SU-DHL-6 (cell line): ENCODE measurements at regions not wholly inside any gene's neighbourhood (a gene's known extent, or its start where the extent isn't known, plus 50 kb on each side); places are given as distances from the start of the nearest gene placed in this dataset.

Source experiments
- H2AFZ ChIP-seq: fragments of 200-600 bp; sonication (generic); 2 replicates; pipeline ENCODE4 v1.6.1; 2014; ENCODE audit warnings: low read depth, mild to moderate bottlenecking, moderate library complexity, mixed read lengths, antibody characterized with exemption, low read length; ENCODE audit not compliant: severe bottlenecking
- H3F3A ChIP-seq: fragments of 200-600 bp; shearing (Covaris generic); 2 replicates; pipeline ENCODE4 v1.6.0; 2016; ENCODE audit warnings: antibody characterized with exemption, mild to moderate bottlenecking; ENCODE audit not compliant: insufficient read depth
- H3K27ac ChIP-seq: fragments of 200-600 bp; sonication (generic); 2 replicates; pipeline ENCODE4 v1.5.1; 2016; ENCODE audit warnings: low read depth, mild to moderate bottlenecking, low read length, moderate library complexity, mixed read lengths
- H3K27me3 ChIP-seq: fragments of 200-600 bp; sonication (generic), shearing (Covaris generic); 2 replicates; pipeline ENCODE4 v1.6.0; 2014; ENCODE audit warnings: mild to moderate bottlenecking, low read length
- H3K36me3 ChIP-seq: fragments of 200-600 bp; sonication (generic); 2 replicates; pipeline ENCODE4 v1.6.1; 2014; ENCODE audit warnings: mild to moderate bottlenecking, low read length, mixed read lengths
- H3K4me2 ChIP-seq: fragments of 300-600, 200-600 bp; shearing (Covaris generic), sonication (generic); 2 replicates; pipeline ENCODE4 v1.6.0; 2014; ENCODE audit warnings: low read length, low read depth, mild to moderate bottlenecking; ENCODE audit not compliant: poor library complexity, severe bottlenecking
- H3K4me3 ChIP-seq: fragments of 200-600 bp; sonication (generic); 2 replicates; pipeline ENCODE4 v1.5.1; 2014; ENCODE audit warnings: antibody characterized with exemption, low read length, mild to moderate bottlenecking, mixed read lengths; ENCODE audit not compliant: insufficient read depth, poor library complexity, severe bottlenecking
- H3K79me2 ChIP-seq: fragments of 200-600 bp; sonication (generic); 2 replicates; pipeline ENCODE4 v1.6.1; 2014; ENCODE audit warnings: mild to moderate bottlenecking, low read length, moderate library complexity; ENCODE audit not compliant: insufficient read depth
- H3K9ac ChIP-seq: fragments of 200-600 bp; sonication (generic); 2 replicates; pipeline ENCODE4 v1.7.0; 2014; ENCODE audit warnings: mild to moderate bottlenecking, low read length
- H3K9me2 ChIP-seq: fragments of 200-600 bp; sonication (generic); replicated peaks from 2 replicates; pipeline ENCODE4 v1.6.1; 2014; ENCODE audit warnings: low read length; ENCODE audit not compliant: insufficient read depth
- H3K9me3 ChIP-seq: fragments of 200-600 bp; sonication (generic); 2 replicates; pipeline ENCODE4 v1.6.1; 2014; ENCODE audit warnings: low read length, mixed read lengths; ENCODE audit not compliant: insufficient read depth
- H4K20me1 ChIP-seq: fragments of 200-600 bp; sonication (generic); 2 replicates; pipeline ENCODE4 v1.6.1; 2014; ENCODE audit warnings: low read depth, mild to moderate bottlenecking, antibody characterized with exemption, low read length, moderate library complexity, mixed read lengths
- CTCF ChIP-seq: fragments of 200-600 bp; sonication (generic); IDR thresholded peaks from one replicate; pipeline ENCODE4 v1.5.1; 2017; ENCODE audit warnings: antibody characterized with exemption, mild to moderate bottlenecking, low read length, moderate library complexity; ENCODE audit not compliant: insufficient read depth, poor library complexity, severe bottlenecking
- EZH2phosphoT487 ChIP-seq: fragments of 200-600 bp; sonication (generic), shearing (Covaris generic); conservative IDR thresholded peaks from 2 replicates; pipeline ENCODE4 v1.6.1; 2018; ENCODE audit warnings: mild to moderate bottlenecking, antibody characterized with exemption, low read length, moderate library complexity, mixed read lengths

DNA sequence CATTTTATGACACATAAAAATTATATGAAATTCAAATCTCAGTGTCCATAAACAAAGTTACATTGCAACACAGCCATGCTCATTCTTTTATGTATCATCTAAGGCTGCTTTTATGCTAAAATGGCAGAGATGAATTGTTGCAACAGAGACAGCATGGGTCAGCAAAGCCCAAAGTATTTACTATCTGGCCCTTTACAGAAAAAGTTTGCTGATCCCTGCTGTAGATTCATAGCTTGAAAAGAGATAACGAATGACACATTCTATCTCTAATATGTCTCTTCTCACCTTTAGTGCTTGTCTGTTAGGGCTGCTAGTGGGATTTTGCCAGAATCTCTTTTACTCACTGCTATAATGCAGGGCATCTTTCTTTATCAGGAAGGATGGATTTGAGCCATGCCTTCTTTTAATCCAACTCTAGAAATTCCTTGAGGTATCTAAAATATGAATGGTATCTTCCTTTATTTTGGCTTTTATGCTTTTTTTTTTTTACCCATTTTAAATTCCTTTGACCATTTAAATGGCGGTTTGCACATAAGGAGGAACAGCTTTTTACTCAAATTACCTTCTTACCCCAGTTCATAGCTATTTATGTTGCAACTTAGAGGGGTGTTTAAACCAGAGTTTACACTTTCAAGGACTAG is 598.2 kb downstream of the PLPP3 start:
- Histone ChIP-seq H3K9me2 (no peaks in the 10 kb centered on the region), H2AFZ (no peak overlapping the region), H3K9ac (no peak overlapping the region), H4K20me1 (no peaks in the 10 kb centered on the region), H3K27me3 (no peaks in the 10 kb centered on the region), H3K9me3 (no peaks in the 10 kb centered on the region), H3K4me2 (no peak overlapping the region), H3K36me3 (no peaks in the 10 kb centered on the region), H3K79me2 (no peaks in the 10 kb centered on the region), H3K4me3 (no peak overlapping the region), H3F3A (no peaks in the 10 kb centered on the region), H3K27ac (no peak overlapping the region)
- no peak for TF ChIP-seq CTCF
- TF ChIP-seq EZH2phosphoT487, result no peak

- no peaks in the 10 kb centered on the region for H4K20me1 ChIP-seq
- H3K79me2 ChIP-seq, result no peaks in the 10 kb centered on the region
- TF ChIP-seq CTCF (no peak), EZH2phosphoT487 (no peak)
- no peak overlapping the region for H3K4me3 ChIP-seq
- H3K4me2 ChIP-seq, result no peak overlapping the region
- no peaks in the 10 kb centered on the region for H3K9me2 ChIP-seq
- no peak overlapping the region for H3K9ac ChIP-seq
- no peaks in the 10 kb centered on the region for H3K9me3 ChIP-seq
- H3K27me3 ChIP-seq, result no peaks in the 10 kb centered on the region
- H3K27ac ChIP-seq, result no peak overlapping the region
- H2AFZ ChIP-seq, result no peak overlapping the region
- no peaks in the 10 kb centered on the region for H3K36me3 ChIP-seq
- H3F3A ChIP-seq, result no peaks in the 10 kb centered on the region
Observed at GRCh38 chr1:55980582-55980981, 598.8 kb downstream of the PLPP3 start.

- Histone ChIP-seq H3K27ac (no peak overlapping the region), H3K27me3 (no peaks in the 10 kb centered on the region), H3K9ac (no peak overlapping the region), H2AFZ (no peak overlapping the region), H3K9me3 (no peaks in the 10 kb centered on the region), H3K79me2 (no peaks in the 10 kb centered on the region), H3K36me3 (no peaks in the 10 kb centered on the region), H4K20me1 (no peaks in the 10 kb centered on the region), H3K4me2 (no peak overlapping the region), H3K4me3 (no peak overlapping the region), H3F3A (no peaks in the 10 kb centered on the region), H3K9me2 (no peaks in the 10 kb centered on the region)
- TF ChIP-seq EZH2phosphoT487 (no peak), CTCF (no peak)
Observed at GRCh38 chr1:55974714-55975441, 604.5 kb downstream of the PLPP3 start.
